ENCODE measurements at regions not wholly inside any gene's neighbourhood (a gene's known extent, or its start where the extent isn't known, plus 50 kb on each side); places are given as distances from the start of the nearest gene placed in this dataset.

DNA sequence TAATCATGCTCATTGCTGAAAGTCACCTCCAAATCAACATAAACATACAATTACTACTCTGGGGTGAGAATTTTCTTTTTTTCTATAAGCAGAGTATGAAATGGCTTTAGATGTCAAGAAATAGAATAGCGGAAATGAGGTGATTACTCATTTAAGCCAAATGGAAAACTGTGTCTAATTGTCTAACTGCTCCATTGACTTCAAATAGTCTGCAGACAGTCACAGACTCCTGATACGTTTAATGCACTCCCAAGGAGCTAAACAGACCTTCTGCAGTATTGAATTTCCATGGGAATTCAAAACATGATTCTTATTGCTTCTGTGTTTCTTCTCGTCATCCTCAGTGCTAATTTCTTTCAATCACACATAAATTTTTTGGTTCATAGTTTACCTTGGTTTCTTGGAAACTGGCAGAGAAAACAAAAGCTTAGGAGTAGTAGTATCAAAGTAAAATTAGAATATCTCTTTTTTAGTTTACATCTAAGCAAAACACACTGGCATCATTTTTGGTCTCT, 865.2 kb upstream of the SLC10A2 start:
- H2AK9ac ChIP-seq (replicated peaks; ENCODE audit: low read depth, low read length, poor library complexity), result no peak overlapping the region
- DNase-seq, result no peak
- H2BK120ac ChIP-seq (ENCODE audit: low read depth, low read length), result no peak overlapping the region
- no peaks in the 10 kb centered on the region for H4K20me1 ChIP-seq (ENCODE audit: insufficient read depth, low read length)
- no peak overlapping the region for H2BK5ac ChIP-seq (ENCODE audit: low read depth, low read length, poor library complexity, severe bottlenecking)
- H2BK20ac ChIP-seq (ENCODE audit: low read depth, low read length), result no peak overlapping the region
- dilution Hi-C loops (cut with HindIII; ENCODE audit: low sequenced_read_pairs, unreplicated experiment), result no loop called here
- no peak overlapping the region for H3K27ac ChIP-seq (ENCODE audit: insufficient read depth, low read length)
- no peak overlapping the region for H3K9ac ChIP-seq (ENCODE audit: low read depth, low read length)
- no peak overlapping the region for H4K5ac ChIP-seq (ENCODE audit: low read depth, low read length)
- H4K8ac ChIP-seq (ENCODE audit: low read depth in 2 of 2, low read length in 2 of 2), result no peak overlapping the region
- no peaks in the 10 kb centered on the region for H3K79me1 ChIP-seq (ENCODE audit: low read depth in 1 of 2, low read length in 2 of 2)
- H2BK15ac ChIP-seq (ENCODE audit: low read depth, low read length), result no peak overlapping the region
- H3K36me3 ChIP-seq (ENCODE audit: control insufficient read depth, insufficient read depth, low read length), result no peaks in the 10 kb centered on the region
- no peaks in the 10 kb centered on the region for H3K4me1 ChIP-seq (ENCODE audit: control insufficient read depth, insufficient read depth, low read length)
- H3K14ac ChIP-seq (replicated peaks; ENCODE audit: low read depth, low read length), result no peak overlapping the region
- TF ChIP-seq RAD21 (IDR thresholded peaks at IDR 0.05; ENCODE audit: low read length) (no peak), NFE2L2 (IDR thresholded peaks at IDR 0.05; ENCODE audit: low read depth, low read length) (no peak), SMC3 (IDR thresholded peaks at IDR 0.05; ENCODE audit: low read depth, low read length) (no peak), RFX5 (IDR thresholded peaks at IDR 0.05; ENCODE audit: low read depth, low read length) (no peak), MAFK (IDR thresholded peaks at IDR 0.05; ENCODE audit: low read depth, low read length) (no peak), FOS (IDR thresholded peaks at IDR 0.05; ENCODE audit: low read depth, low read length) (no peak)
- H3K27me3 ChIP-seq (ENCODE audit: control insufficient read depth, insufficient read depth, low read length), result no peaks in the 10 kb centered on the region
- no peaks in the 10 kb centered on the region for H3K9me1 ChIP-seq (ENCODE audit: insufficient read depth, low read length)
- no TSS peak for BruUV-seq (replicated peaks)
- no peak overlapping the region for H3K4ac ChIP-seq (ENCODE audit: low read depth, low read length)
- ATAC-seq (ENCODE audit: low read depth), result no peak
- H4K91ac ChIP-seq (ENCODE audit: insufficient read depth, low read depth, low read length), result no peak overlapping the region
- ChIA-PET POLR2A (ENCODE audit: unreplicated experiment) (no interaction called here), CTCF (no interaction called here)
- in situ Hi-C loops (cut with MboI; ENCODE audit: low sequenced_read_pairs), result no loop called here
- no peak overlapping the region for H3K18ac ChIP-seq (ENCODE audit: low read depth, low read length)
- no peak overlapping the region for H2AFZ ChIP-seq (replicated peaks; ENCODE audit: low read length, poor library complexity)
- H3K4me2 ChIP-seq (ENCODE audit: low read depth, low read length), result no peak overlapping the region
- H3K4me3 ChIP-seq (ENCODE audit: insufficient read depth, low read depth, low read length), result no peak overlapping the region
- H3K23ac ChIP-seq (ENCODE audit: low read depth, low read length), result no peak overlapping the region
- WGBS, 2 experiments (ENCODE audit: extremely low coverage in 2 of 2, insufficient read length in 1 of 2), result no CpG with 5 or more reads among the region's 3 CpGs
- no peaks in the 10 kb centered on the region; the same call in 1 of the 2 replicates for H3K9me3 ChIP-seq (ENCODE audit: control insufficient read depth, insufficient read depth, low read length)
- intact Hi-C loops (cut with micrococcal nuclease), result no loop called here
- no peak overlapping the region for H3K56ac ChIP-seq (ENCODE audit: extremely low read depth, insufficient read depth, low read length)
- H2AK5ac ChIP-seq (ENCODE audit: low read depth, low read length), result no peak overlapping the region

All from IMR-90 (cell line).